ENCODE measurements at regions not wholly inside any gene's neighbourhood (a gene's known extent, or its start where the extent isn't known, plus 50 kb on each side); places are given as distances from the start of the nearest gene placed in this dataset.

DNA sequence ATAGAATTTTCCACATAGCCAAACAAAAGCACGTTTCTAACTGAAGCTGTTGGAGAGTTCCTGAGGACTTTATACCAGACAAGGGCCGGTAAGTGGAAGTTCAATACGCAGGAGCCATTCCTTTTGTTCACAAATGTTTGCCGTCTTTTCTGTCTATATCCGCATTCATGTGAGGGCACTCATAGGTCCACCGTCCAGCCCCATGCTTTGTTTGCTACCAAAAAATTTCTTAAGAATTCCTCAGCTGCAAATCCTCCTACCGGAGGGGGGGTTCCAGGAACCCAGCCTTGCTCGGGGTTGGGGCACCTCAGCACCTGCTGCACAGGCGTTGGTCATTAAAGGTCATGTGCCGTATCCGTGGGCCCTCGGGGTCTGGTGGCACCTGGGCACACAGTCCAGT is 276.8 kb downstream of the SEC14L1 start:
- no peak for DNase-seq (ENCODE audit: low read depth in 3 of 3)

DNA sequence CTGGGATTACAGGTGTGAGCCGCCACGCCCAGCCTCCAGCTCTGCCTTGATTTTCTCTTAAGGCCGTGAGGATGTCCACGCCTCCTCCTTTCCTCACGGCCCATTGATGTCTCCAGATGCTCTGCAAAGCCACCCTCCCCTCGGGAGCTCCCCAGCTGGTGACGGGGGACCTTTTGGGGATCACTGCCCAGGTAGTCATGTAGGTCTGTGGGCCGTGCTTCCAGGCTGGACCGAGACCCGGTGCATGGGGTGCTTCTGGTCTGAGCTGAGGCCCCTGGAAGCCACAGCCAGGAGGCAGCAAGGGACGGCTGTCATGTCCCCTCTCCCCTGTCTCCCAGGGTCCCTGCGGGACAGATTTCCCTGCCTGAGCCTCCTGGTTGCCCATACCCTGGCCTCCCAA is 277.8 kb downstream of the SEC14L1 start:
- DNase-seq (ENCODE audit: low read depth in 3 of 3), result no peak

GRCh38 chr17:77419095-77419494 is 278.3 kb downstream of the SEC14L1 start:
- DNase-seq (ENCODE audit: low read depth in 3 of 3), result no peak

DNA sequence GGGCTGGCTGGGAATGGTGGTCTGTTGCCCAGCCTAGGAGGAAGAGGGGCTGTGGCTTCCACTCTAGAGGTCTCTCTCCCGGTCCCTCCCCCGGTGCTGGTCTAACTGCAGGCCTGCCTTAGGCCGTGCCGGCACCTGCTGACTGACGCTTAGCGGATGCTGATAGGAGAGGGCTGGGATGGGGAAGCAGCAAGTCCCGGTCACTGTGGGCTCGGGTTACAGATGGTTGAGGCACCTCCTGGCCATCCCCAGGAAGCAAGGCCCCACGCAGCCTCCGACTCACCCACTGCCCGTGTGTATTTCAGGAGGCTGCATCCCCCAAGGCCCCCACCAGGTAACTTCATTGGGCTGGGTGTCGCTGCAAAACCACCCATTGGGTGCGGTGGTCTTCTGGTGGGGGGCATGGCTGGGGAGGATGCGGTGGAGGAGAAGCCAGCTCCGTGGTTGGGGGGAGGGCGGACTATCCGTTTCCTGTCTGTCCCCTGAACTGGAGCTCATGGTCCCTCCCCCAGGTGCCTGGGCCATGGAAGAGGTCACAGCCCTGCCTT is 278.9 kb downstream of the SEC14L1 start:
- no peak for DNase-seq (ENCODE audit: low read depth in 3 of 3)

- DNase-seq (ENCODE audit: low read depth in 3 of 3), result no peak
These were observed 279.5 kb downstream of the SEC14L1 start for GRCh38 chr17:77420095-77420803.

DNA sequence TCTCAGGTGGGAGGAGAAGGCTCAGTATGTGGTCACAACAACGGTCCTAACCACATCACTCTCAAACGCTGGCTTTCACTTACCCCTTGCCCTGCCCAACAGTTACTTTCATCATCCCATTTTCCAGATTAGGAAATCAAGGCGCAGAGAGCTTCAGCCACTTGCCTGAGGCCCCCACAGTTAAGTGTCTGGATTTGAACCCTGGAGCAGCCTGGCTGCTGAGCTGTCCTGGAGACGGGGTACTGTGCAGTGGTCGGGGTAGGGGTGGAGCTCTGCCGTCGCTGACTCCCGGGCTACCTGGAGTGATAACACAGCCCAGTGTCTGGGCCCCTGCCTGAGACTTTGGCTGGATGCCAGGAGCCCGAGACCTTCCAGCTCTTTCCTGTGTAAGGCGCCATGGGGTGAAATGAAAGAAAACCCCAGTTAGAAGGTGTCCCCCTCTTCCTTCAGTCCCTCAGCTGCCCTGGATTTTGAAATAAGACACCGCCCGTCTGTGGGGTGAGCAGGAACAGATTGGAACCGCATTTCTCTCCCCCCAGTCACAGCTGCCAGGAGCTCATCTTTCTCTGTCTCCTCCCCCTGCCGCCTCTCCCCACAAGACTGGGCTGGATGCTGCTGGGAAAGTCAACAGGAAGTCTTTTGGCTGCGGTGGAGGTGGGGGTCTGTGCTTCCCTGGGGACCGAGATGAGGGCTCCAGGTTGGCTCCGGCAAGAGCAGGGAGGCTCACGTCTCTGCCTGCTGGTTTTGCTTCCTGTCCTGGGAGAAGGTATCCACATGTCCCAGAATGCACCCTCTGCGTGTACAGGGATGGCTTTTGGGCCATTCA is 280.2 kb downstream of the SEC14L1 start:
- no peak for DNase-seq (ENCODE audit: low read depth in 3 of 3)

DNA sequence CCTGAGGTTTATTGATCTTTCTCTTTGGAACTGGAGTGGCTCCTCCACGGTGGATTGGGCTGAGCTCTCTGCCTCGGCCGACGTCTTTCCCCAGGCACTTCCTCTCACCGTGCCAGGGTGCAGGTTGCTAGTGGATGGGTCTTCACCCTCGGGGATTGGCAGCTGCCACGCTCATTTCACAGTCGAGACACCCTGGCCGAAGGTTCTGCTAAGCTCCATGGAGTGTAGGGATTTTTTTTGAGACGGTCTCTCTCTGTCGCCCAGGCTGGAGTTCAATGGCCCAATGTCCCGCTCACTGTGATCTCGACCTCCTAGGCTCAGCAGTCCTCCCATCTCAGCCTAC is 280.8 kb downstream of the SEC14L1 start:
- no peak for DNase-seq (ENCODE audit: low read depth in 3 of 3)

DNA sequence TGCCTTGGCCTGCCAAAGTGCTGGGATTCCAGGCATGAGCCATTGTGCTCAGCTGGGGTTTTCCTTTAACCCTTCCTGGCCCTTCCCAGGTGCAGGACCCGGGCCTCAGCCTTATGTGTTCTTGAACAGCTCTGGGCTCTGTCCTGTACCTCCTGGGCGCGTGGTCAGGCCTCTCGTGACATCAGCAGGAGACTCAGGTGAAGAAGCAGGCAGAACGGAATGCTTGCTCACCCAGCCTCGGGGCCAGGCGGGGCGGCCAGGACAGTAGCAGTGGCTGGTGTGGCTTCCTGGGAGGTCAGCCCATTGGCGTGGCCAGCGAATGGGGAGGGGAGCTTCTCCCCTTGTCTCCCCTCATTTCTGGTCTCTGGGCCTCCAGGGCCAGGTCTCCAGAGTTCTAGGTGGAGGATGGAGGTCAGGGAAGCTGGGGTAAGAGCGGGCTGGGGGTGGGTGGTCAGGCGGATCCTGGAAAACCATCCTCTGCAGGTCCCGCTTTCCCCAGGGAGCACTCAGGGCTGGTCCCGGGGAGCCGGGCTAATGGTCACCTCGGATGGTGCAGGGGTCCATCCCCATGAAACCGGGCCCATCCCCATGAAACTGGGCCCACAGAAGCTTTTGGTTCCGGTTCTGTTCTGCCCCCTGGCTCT is 281.5 kb downstream of the SEC14L1 start:
- no peak for DNase-seq (ENCODE audit: low read depth in 3 of 3)

DNA sequence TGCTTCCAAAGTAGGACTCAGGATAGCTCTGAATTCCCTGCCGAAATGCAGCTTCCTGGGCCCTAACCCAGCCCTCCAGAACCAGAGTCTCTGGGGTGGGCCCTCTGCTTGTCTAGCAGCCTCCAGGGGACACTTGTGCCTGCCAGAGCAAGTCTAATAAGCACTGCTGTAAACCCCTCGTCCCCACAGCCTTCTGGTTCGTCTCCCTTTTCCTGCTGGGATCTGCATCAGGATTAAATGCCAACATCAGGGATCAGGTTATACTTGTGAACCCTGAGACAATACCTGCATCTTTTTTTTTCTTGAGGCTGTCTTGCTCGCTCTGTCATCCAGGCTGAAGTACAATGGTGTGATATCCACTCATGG is 282.0 kb downstream of the SEC14L1 start:
- no peak for DNase-seq (ENCODE audit: low read depth in 3 of 3)

- no peak for DNase-seq (ENCODE audit: low read depth in 3 of 3)
These were observed 283.1 kb downstream of the SEC14L1 start for GRCh38 chr17:77423589-77424451.

DNA sequence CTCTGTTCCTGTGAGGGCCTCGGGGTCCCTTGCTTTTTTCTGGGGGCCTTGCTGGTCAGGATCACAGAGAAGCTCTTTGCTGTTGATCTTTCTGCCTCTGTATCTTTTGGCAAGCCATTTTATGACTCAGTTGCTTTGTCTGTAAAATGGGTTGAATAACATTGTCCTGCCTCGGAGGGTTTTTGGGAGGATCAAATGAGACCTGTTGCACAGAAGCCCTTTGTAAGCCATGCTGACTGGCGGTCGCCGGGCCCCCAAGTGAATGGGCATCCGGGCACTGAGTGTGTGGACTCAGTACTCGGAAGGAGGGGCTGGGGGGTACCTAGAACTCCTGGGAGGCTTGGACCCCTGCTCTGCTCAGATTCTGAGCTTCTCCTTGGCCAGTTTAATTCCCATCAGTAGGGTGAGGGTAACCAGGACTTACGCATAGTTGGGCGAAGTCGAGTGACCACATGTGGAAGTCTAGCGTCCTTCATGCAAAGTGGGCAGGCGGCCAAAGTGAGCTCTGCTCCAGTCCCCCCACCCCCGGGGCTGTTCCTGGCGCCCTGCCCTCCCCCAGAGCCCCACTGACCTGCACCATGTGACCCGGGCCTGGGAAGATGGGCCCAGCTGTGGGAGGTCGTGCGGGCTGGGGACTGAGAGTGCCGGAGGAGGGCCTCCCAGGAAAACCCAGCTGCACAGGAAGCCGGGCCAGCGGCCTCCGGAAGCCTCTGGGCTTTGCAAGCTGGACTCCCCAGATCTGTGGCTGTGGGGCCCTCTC is 284.0 kb downstream of the SEC14L1 start:
- no peak for DNase-seq (ENCODE audit: low read depth in 3 of 3)

- DNase-seq (ENCODE audit: low read depth in 3 of 3), result no peak
These were observed 284.6 kb downstream of the SEC14L1 start for GRCh38 chr17:77425348-77425747.

- no peak for DNase-seq (ENCODE audit: low read depth in 3 of 3)
These were observed 285.2 kb downstream of the SEC14L1 start for GRCh38 chr17:77425791-77426641.

DNA sequence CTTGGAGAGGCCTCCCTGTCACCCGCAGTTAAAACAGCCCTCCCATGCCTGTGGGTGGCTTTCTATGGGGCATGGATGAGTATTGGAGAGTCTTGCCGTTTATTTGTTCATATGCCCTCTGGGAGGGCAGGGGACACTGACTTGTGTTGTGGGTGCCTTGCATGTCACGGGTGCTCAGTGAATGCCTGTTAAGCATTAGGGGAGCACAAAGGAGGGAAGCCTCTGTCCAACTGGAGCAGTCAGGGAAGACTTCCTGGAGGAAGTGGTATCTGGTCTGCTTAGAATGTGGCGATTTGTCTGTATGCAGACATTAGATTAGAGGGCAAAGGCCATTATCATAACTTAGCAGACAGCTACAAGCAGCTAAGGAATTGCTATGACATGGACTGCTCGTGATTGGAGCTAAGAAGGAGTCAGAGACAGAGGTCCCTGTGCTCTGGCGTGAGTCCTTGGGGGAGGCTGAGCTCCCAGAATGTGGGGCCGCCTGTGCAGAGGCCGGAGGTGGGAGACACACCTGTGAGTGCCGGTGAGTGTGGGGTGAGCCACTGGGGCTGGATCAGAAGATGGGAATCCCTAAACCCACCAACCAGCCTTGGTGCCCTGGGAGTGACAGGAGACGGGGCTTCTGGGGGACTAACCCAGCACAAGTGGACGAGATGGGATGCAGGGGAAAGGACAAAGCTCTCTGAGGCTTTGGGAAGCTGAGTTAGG is 286.1 kb downstream of the SEC14L1 start:
- DNase-seq (ENCODE audit: low read depth in 3 of 3), result no peak

DNA sequence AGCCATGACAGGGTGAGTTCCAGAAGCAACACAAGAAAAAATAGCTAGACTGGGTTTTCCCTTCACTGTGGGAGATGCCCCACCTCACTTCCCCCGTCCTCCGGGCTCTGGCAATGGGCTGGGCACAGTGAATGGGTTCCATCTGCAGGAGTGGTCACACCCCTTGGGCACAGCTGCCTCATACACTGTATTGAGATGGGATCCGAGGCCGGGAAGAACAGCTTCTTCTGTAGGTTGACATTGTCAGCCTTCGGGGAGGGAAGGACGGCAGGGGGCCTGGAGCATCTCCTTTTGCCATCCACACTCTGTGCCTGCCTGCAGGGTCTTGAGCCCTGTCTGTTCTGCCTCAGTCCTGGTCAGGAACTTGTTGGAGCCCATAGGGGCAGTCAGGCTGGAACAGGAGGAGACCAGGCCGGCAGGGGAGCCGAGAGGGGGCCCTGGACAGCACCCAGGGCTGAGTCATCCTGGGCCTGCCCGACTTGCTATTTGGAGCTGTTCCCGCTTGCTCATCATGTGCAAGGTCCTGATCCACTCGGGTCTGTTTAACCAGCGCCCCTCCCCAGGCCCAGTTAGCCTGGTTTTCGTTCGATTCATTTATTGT is 286.7 kb downstream of the SEC14L1 start:
- no peak for DNase-seq (ENCODE audit: low read depth in 3 of 3)

- DNase-seq (ENCODE audit: low read depth in 3 of 3), result no peak
These were observed 287.4 kb downstream of the SEC14L1 start for GRCh38 chr17:77428020-77428748.

DNA sequence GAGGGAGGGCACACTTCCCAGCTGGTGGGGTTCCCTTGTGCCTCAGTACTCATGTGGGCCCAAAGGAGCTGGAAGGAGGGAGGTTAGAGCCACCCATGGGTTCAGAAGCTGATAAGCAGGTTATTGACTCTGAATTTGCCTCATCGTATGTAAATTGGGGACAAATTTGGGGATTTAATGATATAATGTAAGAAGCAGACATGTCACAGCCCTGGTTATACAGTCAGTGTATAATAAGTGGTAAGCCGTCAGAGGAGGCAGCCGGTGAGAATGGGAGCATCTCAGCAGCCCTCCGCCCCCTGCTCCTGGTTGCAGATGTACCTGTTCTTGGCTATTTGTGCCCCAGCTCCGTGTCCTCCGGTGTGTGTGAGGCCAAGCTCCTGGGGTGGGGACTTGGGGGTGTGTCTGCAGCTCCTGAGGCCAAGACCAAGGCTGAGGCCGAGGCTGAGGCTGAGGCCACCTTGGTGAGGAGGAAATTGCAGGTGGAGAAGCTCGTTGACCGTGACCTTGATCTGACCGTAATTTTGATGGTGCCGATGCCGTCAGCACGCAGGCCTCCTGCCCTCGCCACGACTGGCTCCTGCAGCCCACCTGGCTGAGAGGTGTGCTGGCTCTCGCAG is 288.1 kb downstream of the SEC14L1 start:
- DNase-seq (ENCODE audit: low read depth in 3 of 3), result no peak
